ENCODE measurements at regions not wholly inside any gene's neighbourhood (a gene's known extent, or its start where the extent isn't known, plus 50 kb on each side); places are given as distances from the start of the nearest gene placed in this dataset.

GRCh38 chr9:18149471-18150011 lies 324.4 kb upstream of the ADAMTSL1 start:
- DNase-seq (ENCODE audit: low read depth): no peak

- DNase-seq (ENCODE audit: low read depth): no peak
Observed at GRCh38 chr9:18154661-18155060, 319.3 kb upstream of the ADAMTSL1 start.

GRCh38 chr9:18159254-18159653 lies 314.7 kb upstream of the ADAMTSL1 start:
- no peak for DNase-seq (ENCODE audit: low read depth)

GRCh38 chr9:18163146-18163545 lies 310.8 kb upstream of the ADAMTSL1 start:
- no peak for DNase-seq (ENCODE audit: low read depth)

- DNase-seq (ENCODE audit: low read depth): no peak
Observed at GRCh38 chr9:18167733-18168132, 306.2 kb upstream of the ADAMTSL1 start.

- no peak for DNase-seq (ENCODE audit: low read depth)
Observed at GRCh38 chr9:18173923-18174322, 300.0 kb upstream of the ADAMTSL1 start.

GRCh38 chr9:18182636-18183035 lies 291.3 kb upstream of the ADAMTSL1 start:
- DNase-seq (ENCODE audit: low read depth): no peak

- no peak for DNase-seq (ENCODE audit: low read depth)
Observed at GRCh38 chr9:18183974-18184373, 290.0 kb upstream of the ADAMTSL1 start.

GRCh38 chr9:18184401-18184800 lies 289.6 kb upstream of the ADAMTSL1 start:
- DNase-seq (ENCODE audit: low read depth): no peak

GRCh38 chr9:18185196-18185595 lies 288.8 kb upstream of the ADAMTSL1 start:
- DNase-seq (ENCODE audit: low read depth): no peak

- no peak for DNase-seq (ENCODE audit: low read depth)
Observed at GRCh38 chr9:18188971-18189370, 285.0 kb upstream of the ADAMTSL1 start.

GRCh38 chr9:18189871-18190670 lies 283.9 kb upstream of the ADAMTSL1 start:
- DNase-seq (ENCODE audit: low read depth): no peak

- DNase-seq (ENCODE audit: low read depth): no peak
Observed at GRCh38 chr9:18190671-18191374, 283.1 kb upstream of the ADAMTSL1 start.

- DNase-seq (ENCODE audit: low read depth): no peak
Observed at GRCh38 chr9:18194316-18194715, 279.6 kb upstream of the ADAMTSL1 start.

- DNase-seq (ENCODE audit: low read depth): no peak
Observed at GRCh38 chr9:18195223-18195622, 278.7 kb upstream of the ADAMTSL1 start.

- no peak for DNase-seq (ENCODE audit: low read depth)
Observed at GRCh38 chr9:18202924-18203323, 271.0 kb upstream of the ADAMTSL1 start.

- DNase-seq (ENCODE audit: low read depth): no peak
Observed at GRCh38 chr9:18207735-18208134, 266.2 kb upstream of the ADAMTSL1 start.

GRCh38 chr9:18208166-18209059 lies 265.5 kb upstream of the ADAMTSL1 start:
- no peak for DNase-seq (ENCODE audit: low read depth)

- DNase-seq (ENCODE audit: low read depth): no peak
Observed at GRCh38 chr9:18215626-18216025, 258.3 kb upstream of the ADAMTSL1 start.

- DNase-seq (ENCODE audit: low read depth): no peak
Observed at GRCh38 chr9:18216376-18216775, 257.6 kb upstream of the ADAMTSL1 start.

- no peak for DNase-seq (ENCODE audit: low read depth)
Observed at GRCh38 chr9:18228101-18228500, 245.9 kb upstream of the ADAMTSL1 start.

GRCh38 chr9:18229992-18230676 lies 243.8 kb upstream of the ADAMTSL1 start:
- no peak for DNase-seq (ENCODE audit: low read depth)

All from T-helper 22 cell (primary cell).